ENCODE measurements at regions not wholly inside any gene's neighbourhood (a gene's known extent, or its start where the extent isn't known, plus 50 kb on each side); places are given as distances from the start of the nearest gene placed in this dataset.

GRCh38 chr7:19851504-19851903 is 78.1 kb upstream of the TMEM196 start:
- DNase-seq (ENCODE audit: low read depth): no peak

DNA sequence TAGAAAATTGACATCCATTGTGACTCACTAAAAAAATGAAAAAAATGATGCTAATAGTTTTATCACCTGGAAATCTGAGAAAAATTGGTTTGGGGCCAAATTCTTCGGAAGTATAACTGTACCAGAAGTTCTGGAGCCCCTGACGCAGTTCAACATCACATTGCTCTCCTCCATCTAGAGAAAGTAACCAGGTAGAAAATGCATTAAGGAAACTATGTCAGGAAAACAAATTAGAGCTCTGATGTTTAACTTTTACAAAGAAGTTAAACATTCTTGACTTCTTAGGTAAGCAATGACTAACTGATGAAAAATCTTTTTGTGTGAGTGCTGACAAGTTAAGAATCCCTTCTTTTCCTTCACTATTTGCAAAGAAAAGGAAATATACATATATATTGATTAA is 61.1 kb upstream of the TMEM196 start:
- DNase-seq (ENCODE audit: low read depth): no peak

DNA sequence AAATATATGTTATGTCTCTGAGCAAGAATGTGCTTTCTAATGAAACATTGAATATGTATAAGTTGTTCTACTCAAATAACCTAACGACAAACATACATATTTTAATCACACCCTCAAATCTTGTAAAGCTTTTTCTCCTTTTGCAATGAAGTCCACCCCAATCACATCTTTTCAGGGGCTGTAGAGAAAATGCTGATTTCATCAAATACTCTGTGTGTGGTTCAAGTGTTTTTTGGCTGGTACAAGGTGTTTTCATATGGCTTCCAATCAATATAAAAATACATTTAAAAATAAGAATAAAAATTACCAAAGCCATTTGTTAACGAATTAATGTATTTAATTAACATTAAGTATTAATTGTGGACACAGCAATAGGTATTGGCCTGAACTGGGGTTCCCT is 57.2 kb upstream of the TMEM196 start:
- DNase-seq (ENCODE audit: low read depth): no peak

Measured in CMK (cell line).